Keratinocyte (primary cell): ENCODE measurements at regions not wholly inside any gene's neighbourhood (a gene's known extent, or its start where the extent isn't known, plus 50 kb on each side); places are given as distances from the start of the nearest gene placed in this dataset.

Source experiments
- DNase-seq: peaks from one replicate; pipeline ENCODE4 v3.0.0-alpha.2; 2011; ENCODE audit warnings: low read depth, missing footprints, low spot score
- FAIRE-seq: peaks from 2 replicates; lab custom pipeline; 2011; peaks lifted over from hg19 to GRCh38; lab: Jason Lieb, UNC
- H2AFZ ChIP-seq: 2 replicates; pipeline ENCODE4 v1.6.0; 2012; ENCODE audit warnings: low read length, control low read depth, inconsistent platforms; ENCODE audit not compliant: control insufficient read depth
- H3K27ac ChIP-seq: 2 replicates; pipeline ENCODE4 v1.5.1; 2011; ENCODE audit warnings: low read length; ENCODE audit not compliant: control insufficient read depth, insufficient read depth
- H3K27me3 ChIP-seq: 3 replicates; pipeline ENCODE4 v1.6.0; 2011; ENCODE audit warnings: low read length; ENCODE audit not compliant: control insufficient read depth, insufficient read depth; ENCODE audit errors: extremely low read depth
- H3K36me3 ChIP-seq, 2 experiments: 2 replicates in 1 of 2; 3 replicates in 1 of 2; pipeline ENCODE4 v1.5.1; 2011; ENCODE audit warnings: low read length in 2 of 2, mild to moderate bottlenecking in 1 of 2; ENCODE audit not compliant: control insufficient read depth in 2 of 2, insufficient read depth in 2 of 2; ENCODE audit errors: extremely low read depth in 1 of 2
- H3K4me1 ChIP-seq: 3 replicates; pipeline ENCODE4 v1.5.1; 2011; ENCODE audit warnings: low read length; ENCODE audit not compliant: control insufficient read depth, insufficient read depth; ENCODE audit errors: extremely low read depth
- H3K4me2 ChIP-seq: 3 replicates; pipeline ENCODE4 v1.6.0; 2011; ENCODE audit warnings: low read depth, low read length; ENCODE audit not compliant: control insufficient read depth, insufficient read depth; ENCODE audit errors: extremely low read depth
- H3K4me3 ChIP-seq, 3 experiments: fragments of 200-600 bp in 1 of 3; sonication (generic) in 1 of 3; 2 replicates in 2 of 3; 3 replicates in 1 of 3; pipeline ENCODE4 v1.5.1; 2011 to 2016; ENCODE audit warnings: low read length in 3 of 3, mild to moderate bottlenecking in 3 of 3, control low read depth in 2 of 3, inconsistent platforms in 1 of 3, low read depth in 1 of 3, mixed read lengths in 1 of 3, mixed run types in 1 of 3, moderate library complexity in 1 of 3; ENCODE audit not compliant: control insufficient read depth in 2 of 3, insufficient read depth in 2 of 3; ENCODE audit errors: extremely low read depth in 1 of 3
- H3K79me2 ChIP-seq: 2 replicates; pipeline ENCODE4 v1.6.0; 2012; ENCODE audit warnings: low read length; ENCODE audit not compliant: control insufficient read depth, insufficient read depth
- H3K9ac ChIP-seq: 3 replicates; pipeline ENCODE4 v1.6.0; 2011; ENCODE audit warnings: low read length; ENCODE audit not compliant: control insufficient read depth, insufficient read depth; ENCODE audit errors: extremely low read depth
- H3K9me1 ChIP-seq: 3 replicates; pipeline ENCODE4 v1.6.0; 2011; ENCODE audit warnings: low read length; ENCODE audit not compliant: control insufficient read depth, insufficient read depth; ENCODE audit errors: extremely low read depth
- H3K9me3 ChIP-seq: 2 replicates; pipeline ENCODE4 v1.5.1; 2012; ENCODE audit warnings: low read depth, low read length; ENCODE audit not compliant: control insufficient read depth
- H4K20me1 ChIP-seq: 3 replicates; pipeline ENCODE4 v1.6.0; 2011; ENCODE audit warnings: low read length; ENCODE audit not compliant: control insufficient read depth, insufficient read depth; ENCODE audit errors: extremely low read depth
- EZH2 ChIP-seq: IDR thresholded peaks from one replicate; pipeline ENCODE4 v1.6.1; 2012; ENCODE audit warnings: inconsistent platforms, mild to moderate bottlenecking, low read length, moderate library complexity
- dilution Hi-C: fragments of 300-500 bp; cut with MboI; formaldehyde crosslinking; loops from one replicate; pipeline ENCODE4 v1.7.0; 2020; ENCODE audit warnings: low sequenced_read_pairs; ENCODE audit not compliant: extremely low pct_ligation_motif_present
- TF ChIP-seq, protein P1 (sequence below), 3 experiments: IDR thresholded peaks in 1 of 3; conservative IDR thresholded peaks in 1 of 3; optimal IDR thresholded peaks in 1 of 3; 2 replicates in 2 of 3; 3 replicates in 1 of 3; pipeline versions ENCODE3 to v1.5.1; 2011; ENCODE audit warnings: low read length in 3 of 3, mild to moderate bottlenecking in 3 of 3, moderate library complexity in 2 of 3, control low read depth in 1 of 3, inconsistent platforms in 1 of 3; ENCODE audit not compliant: insufficient read depth in 2 of 3; ENCODE audit errors: extremely low read depth in 1 of 3

DNA sequence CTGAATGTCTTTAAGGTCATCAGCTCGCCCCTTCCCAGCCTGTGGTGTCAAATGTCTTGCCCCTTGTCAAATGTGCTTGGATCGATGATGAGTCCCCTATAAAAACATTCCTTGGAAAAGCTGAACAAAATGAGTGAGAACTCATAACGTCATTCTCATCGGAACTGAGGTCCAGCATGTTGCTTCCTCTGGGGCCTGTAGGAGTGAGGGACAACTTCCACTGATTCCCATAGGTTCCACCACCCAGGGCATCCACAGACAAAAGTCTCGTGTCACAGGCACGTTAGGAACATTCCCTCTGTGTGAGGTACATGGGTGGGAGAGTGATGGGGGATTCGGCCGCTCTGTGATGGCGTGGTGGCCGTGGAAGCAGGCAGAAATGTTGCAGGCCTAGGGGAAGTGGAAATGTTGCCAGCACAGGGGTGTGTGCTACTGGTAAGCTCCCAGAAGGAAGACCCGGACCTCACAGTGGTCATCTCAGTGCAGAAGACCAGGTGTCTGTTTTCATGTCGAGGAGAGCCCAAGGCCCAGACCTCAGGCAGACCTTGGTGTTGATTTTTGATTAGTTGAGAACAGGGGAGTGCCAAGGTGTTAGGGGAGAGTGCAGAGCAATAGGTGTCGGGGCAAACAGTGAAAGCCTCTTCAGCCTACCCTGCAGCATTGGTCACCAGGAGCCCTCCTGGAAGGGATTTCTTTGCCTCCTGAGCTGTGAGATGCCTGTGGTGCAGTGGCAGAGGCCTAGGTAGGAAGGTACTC lies 96.8 kb downstream of the SNRPN start:
- H3K79me2 ChIP-seq = no peaks in the 10 kb centered on the region
- TF ChIP-seq, protein P1, sequence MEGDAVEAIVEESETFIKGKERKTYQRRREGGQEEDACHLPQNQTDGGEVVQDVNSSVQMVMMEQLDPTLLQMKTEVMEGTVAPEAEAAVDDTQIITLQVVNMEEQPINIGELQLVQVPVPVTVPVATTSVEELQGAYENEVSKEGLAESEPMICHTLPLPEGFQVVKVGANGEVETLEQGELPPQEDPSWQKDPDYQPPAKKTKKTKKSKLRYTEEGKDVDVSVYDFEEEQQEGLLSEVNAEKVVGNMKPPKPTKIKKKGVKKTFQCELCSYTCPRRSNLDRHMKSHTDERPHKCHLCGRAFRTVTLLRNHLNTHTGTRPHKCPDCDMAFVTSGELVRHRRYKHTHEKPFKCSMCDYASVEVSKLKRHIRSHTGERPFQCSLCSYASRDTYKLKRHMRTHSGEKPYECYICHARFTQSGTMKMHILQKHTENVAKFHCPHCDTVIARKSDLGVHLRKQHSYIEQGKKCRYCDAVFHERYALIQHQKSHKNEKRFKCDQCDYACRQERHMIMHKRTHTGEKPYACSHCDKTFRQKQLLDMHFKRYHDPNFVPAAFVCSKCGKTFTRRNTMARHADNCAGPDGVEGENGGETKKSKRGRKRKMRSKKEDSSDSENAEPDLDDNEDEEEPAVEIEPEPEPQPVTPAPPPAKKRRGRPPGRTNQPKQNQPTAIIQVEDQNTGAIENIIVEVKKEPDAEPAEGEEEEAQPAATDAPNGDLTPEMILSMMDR (optimal IDR thresholded peaks at IDR 0.05 in 1 of 3, IDR thresholded peaks at IDR 0.05 in 1 of 3, conservative IDR thresholded peaks at IDR 0.05 in 1 of 3; ENCODE audit: extremely low read depth in 1 of 3, insufficient read depth in 2 of 3, low read length in 3 of 3) = no peak
- TF ChIP-seq EZH2 = no peak
- no peaks in the 10 kb centered on the region for H3K27me3 ChIP-seq
- H3K4me2 ChIP-seq = no peak overlapping the region
- H4K20me1 ChIP-seq = no peaks in the 10 kb centered on the region
- dilution Hi-C loops = no loop called here
- H2AFZ ChIP-seq = no peak overlapping the region
- DNase-seq (no peak), FAIRE-seq (no peak)
- peaks cover 72% of the 10 kb centered on the region for H3K9me3 ChIP-seq
- H3K9ac ChIP-seq = no peak overlapping the region
- peaks cover 0 to 17% of the 10 kb centered on the region in 2 experiments for H3K36me3 ChIP-seq
- H3K4me3 ChIP-seq = no peak overlapping the region
- H3K4me1 ChIP-seq = no peaks in the 10 kb centered on the region
- no peak overlapping the region for H3K27ac ChIP-seq
- H3K9me1 ChIP-seq = no peaks in the 10 kb centered on the region

DNA sequence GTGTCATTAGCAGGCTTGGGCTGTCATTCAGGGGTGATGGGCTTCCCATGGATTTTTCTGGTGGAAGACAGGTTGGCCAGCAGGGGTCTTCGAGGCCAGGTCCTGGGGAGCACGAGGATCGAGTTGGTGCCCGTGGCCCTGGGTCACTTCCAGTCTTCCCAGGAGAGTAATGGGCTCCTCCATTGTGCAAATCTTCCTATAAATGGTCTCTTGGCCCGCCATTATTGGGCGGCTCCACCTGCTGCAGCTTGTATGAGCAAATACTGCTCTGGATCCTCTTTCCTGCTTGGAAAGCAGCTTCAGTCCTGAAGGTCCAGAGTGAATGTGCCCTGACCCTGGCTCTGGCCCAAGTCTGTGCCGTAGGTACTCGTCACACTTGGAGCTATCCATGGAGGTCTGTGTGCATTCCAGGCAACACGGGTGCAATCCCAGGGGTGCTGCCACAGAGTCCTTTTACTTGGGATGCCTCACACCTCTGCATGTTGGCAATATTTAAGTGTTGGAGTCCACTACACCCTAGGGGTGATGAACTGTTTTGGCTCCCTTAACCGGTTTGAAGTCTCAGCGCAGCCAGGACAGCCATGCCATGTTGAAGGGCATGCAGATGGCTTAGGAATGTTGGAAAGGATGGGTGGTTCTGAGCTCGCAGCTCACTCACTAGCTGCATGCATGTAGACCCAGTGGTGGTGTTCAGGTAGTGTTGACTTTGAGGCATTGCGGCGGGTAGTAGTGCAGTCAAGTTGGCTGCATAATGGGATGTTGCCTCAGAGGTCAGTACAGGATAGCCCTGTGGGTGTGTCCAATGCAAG lies 97.6 kb downstream of the SNRPN start:
- FAIRE-seq = no peak
- dilution Hi-C loops = no loop called here
- H3K27me3 ChIP-seq = no peaks in the 10 kb centered on the region
- peaks cover 74% of the 10 kb centered on the region for H3K9me3 ChIP-seq
- DNase-seq = no peak
- no peak overlapping the region for H3K4me2 ChIP-seq
- H3K4me3 ChIP-seq = no peak overlapping the region
- H3K4me1 ChIP-seq = no peaks in the 10 kb centered on the region
- H3K36me3 ChIP-seq = peaks cover 0 to 19% of the 10 kb centered on the region in 2 experiments
- no peak overlapping the region for H2AFZ ChIP-seq
- H3K9me1 ChIP-seq = no peaks in the 10 kb centered on the region
- H3K79me2 ChIP-seq = no peaks in the 10 kb centered on the region
- TF ChIP-seq, protein P1 (optimal IDR thresholded peaks at IDR 0.05 in 1 of 3, IDR thresholded peaks at IDR 0.05 in 1 of 3, conservative IDR thresholded peaks at IDR 0.05 in 1 of 3; ENCODE audit: extremely low read depth in 1 of 3, insufficient read depth in 2 of 3, low read length in 3 of 3) = no peak
- TF ChIP-seq EZH2 = no peak
- H4K20me1 ChIP-seq = no peaks in the 10 kb centered on the region
- H3K27ac ChIP-seq = no peak overlapping the region
- no peak overlapping the region for H3K9ac ChIP-seq
